ENCODE measurements at regions not wholly inside any gene's neighbourhood (a gene's known extent, or its start where the extent isn't known, plus 50 kb on each side); places are given as distances from the start of the nearest gene placed in this dataset.

GRCh38 chr2:34402376-34402775 lies 803.3 kb upstream of the FAM98A start:
- DNase-seq (ENCODE audit: low spot score) = no peak

- no peak for DNase-seq (ENCODE audit: low spot score)
Observed at GRCh38 chr2:34401186-34401585, 802.1 kb upstream of the FAM98A start.

GRCh38 chr2:34388446-34388845 lies 789.3 kb upstream of the FAM98A start:
- DNase-seq (ENCODE audit: low spot score) = no peak

- no peak for DNase-seq (ENCODE audit: low spot score)
Observed at GRCh38 chr2:34387536-34387935, 788.4 kb upstream of the FAM98A start.

- DNase-seq (ENCODE audit: low spot score) = no peak
Observed at GRCh38 chr2:34379586-34379985, 780.5 kb upstream of the FAM98A start.

GRCh38 chr2:34373586-34374233 lies 774.6 kb upstream of the FAM98A start:
- DNase-seq (ENCODE audit: low spot score) = no peak

GRCh38 chr2:34372967-34373366 lies 773.9 kb upstream of the FAM98A start:
- DNase-seq (ENCODE audit: low spot score) = no peak

- DNase-seq (ENCODE audit: low spot score) = no peak
Observed at GRCh38 chr2:34371711-34372110, 772.6 kb upstream of the FAM98A start.

- no peak for DNase-seq (ENCODE audit: low spot score)
Observed at GRCh38 chr2:34368304-34368703, 769.2 kb upstream of the FAM98A start.

GRCh38 chr2:34365932-34366331 lies 766.8 kb upstream of the FAM98A start:
- DNase-seq (ENCODE audit: low spot score) = no peak

- no peak for DNase-seq (ENCODE audit: low spot score)
Observed at GRCh38 chr2:34365512-34365911, 766.4 kb upstream of the FAM98A start.

GRCh38 chr2:34353509-34354113 lies 754.5 kb upstream of the FAM98A start:
- no peak for DNase-seq (ENCODE audit: low spot score)

- DNase-seq (ENCODE audit: low spot score) = no peak
Observed at GRCh38 chr2:34349527-34349926, 750.4 kb upstream of the FAM98A start.

- DNase-seq (ENCODE audit: low spot score) = no peak
Observed at GRCh38 chr2:34345030-34345429, 745.9 kb upstream of the FAM98A start.

- DNase-seq (ENCODE audit: low spot score) = no peak
Observed at GRCh38 chr2:34340307-34340706, 741.2 kb upstream of the FAM98A start.

GRCh38 chr2:34337735-34338134 lies 738.6 kb upstream of the FAM98A start:
- DNase-seq (ENCODE audit: low spot score) = no peak

- no peak for DNase-seq (ENCODE audit: low spot score)
Observed at GRCh38 chr2:34332813-34333212, 733.7 kb upstream of the FAM98A start.

- no peak for DNase-seq (ENCODE audit: low spot score)
Observed at GRCh38 chr2:34320056-34320455, 721.0 kb upstream of the FAM98A start.

- no peak for DNase-seq (ENCODE audit: low spot score)
Observed at GRCh38 chr2:34317797-34318196, 718.7 kb upstream of the FAM98A start.

GRCh38 chr2:34316788-34317187 lies 717.7 kb upstream of the FAM98A start:
- no peak for DNase-seq (ENCODE audit: low spot score)

- no peak for DNase-seq (ENCODE audit: low spot score)
Observed at GRCh38 chr2:34311816-34312215, 712.7 kb upstream of the FAM98A start.

- no peak for DNase-seq (ENCODE audit: low spot score)
Observed at GRCh38 chr2:34308140-34308539, 709.0 kb upstream of the FAM98A start.

GRCh38 chr2:34307636-34308035 lies 708.5 kb upstream of the FAM98A start:
- no peak for DNase-seq (ENCODE audit: low spot score)

- no peak for DNase-seq (ENCODE audit: low spot score)
Observed at GRCh38 chr2:34306745-34307144, 707.6 kb upstream of the FAM98A start.
